ENCODE measurements at regions not wholly inside any gene's neighbourhood (a gene's known extent, or its start where the extent isn't known, plus 50 kb on each side); places are given as distances from the start of the nearest gene placed in this dataset.

- ChIA-PET POLR2A (no interaction called here), CTCF (ENCODE audit: low intra/inter-chr PET ratio, low total read pairs) (no interaction called here)
- intact Hi-C loops (cut with micrococcal nuclease; ENCODE audit: unreplicated experiment) (no loop called here), in situ Hi-C loops (cut with HindIII; ENCODE audit: extremely low pct_ligation_motif_present, low pct_unique_long_range_greater_than_20kb) (no loop called here)
- H3K9ac ChIP-seq (ENCODE audit: insufficient read depth, low read depth, low read length) = no peak overlapping the region
- no peak overlapping the region for H3K4me2 ChIP-seq (ENCODE audit: low read depth, low read length)
- H3K4me3 ChIP-seq (replicated peaks in 1 of 3; ENCODE audit: insufficient read depth in 1 of 3, low read depth in 2 of 3, low read length in 3 of 3) = no peak overlapping the region
- DNase-seq (ENCODE audit: low spot score) = no peak
- ATAC-seq = no peak
- H2AFZ ChIP-seq (ENCODE audit: low read length) = no peak overlapping the region
- H3K9me3 ChIP-seq (ENCODE audit: low read length) = peaks cover 93% of the 10 kb centered on the region
- H3K4me1 ChIP-seq (ENCODE audit: insufficient read depth, low read length) = no peaks in the 10 kb centered on the region
- FAIRE-seq = no peak
- 47% methylated on average over 4 of the region's 4 CpGs for WGBS (ENCODE audit: low lambda C conversion rate)
- H3K27me3 ChIP-seq (ENCODE audit: control insufficient read depth in 1 of 2, insufficient read depth in 2 of 2, low read length in 2 of 2) = no peaks in the 10 kb centered on the region
- H3K27ac ChIP-seq (ENCODE audit: extremely low read length, insufficient read depth, low read length) = no peak overlapping the region
- no peaks in the 10 kb centered on the region for H3K79me2 ChIP-seq (ENCODE audit: insufficient read depth, low read length)
- no peaks in the 10 kb centered on the region for H4K20me1 ChIP-seq (ENCODE audit: insufficient read depth, low read length)
- H3K36me3 ChIP-seq (replicated peaks in 1 of 2; ENCODE audit: control insufficient read depth in 1 of 2, insufficient read depth in 2 of 2, low read length in 2 of 2) = no peaks in the 10 kb centered on the region
- no TSS peak for BruUV-seq (replicated peaks)
- TF ChIP-seq SAP130 (CRISPR knock-in tag; IDR thresholded peaks at IDR 0.05; ENCODE audit: low read depth) (no peak), TAF15 (IDR thresholded peaks at IDR 0.05; ENCODE audit: low read depth, low read length, poor library complexity, severe bottlenecking) (no peak), NR2F2 (IDR thresholded peaks at IDR 0.05; ENCODE audit: borderline replicate concordance, low read depth) (no peak), ZNF570 (CRISPR knock-in tag; IDR thresholded peaks at IDR 0.05; ENCODE audit: borderline replicate concordance) (no peak), ERF (CRISPR knock-in tag; IDR thresholded peaks at IDR 0.05) (no peak), PHF5A (CRISPR knock-in tag; IDR thresholded peaks at IDR 0.05; ENCODE audit: low read depth, unreplicated experiment) (no peak), ETV6 (CRISPR knock-in tag; conservative IDR thresholded peaks at IDR 0.05) (no peak), ZKSCAN8 (CRISPR knock-in tag; IDR thresholded peaks at IDR 0.05; ENCODE audit: borderline replicate concordance) (no peak)
- TF ChIP-seq, protein P1, sequence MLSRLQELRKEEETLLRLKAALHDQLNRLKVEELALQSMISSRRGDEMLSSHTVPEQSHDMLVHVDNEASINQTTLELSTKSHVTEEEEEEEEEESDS (CRISPR knock-in tag; IDR thresholded peaks at IDR 0.05; ENCODE audit: borderline replicate concordance) = no peak
- TF ChIP-seq, protein P2, sequence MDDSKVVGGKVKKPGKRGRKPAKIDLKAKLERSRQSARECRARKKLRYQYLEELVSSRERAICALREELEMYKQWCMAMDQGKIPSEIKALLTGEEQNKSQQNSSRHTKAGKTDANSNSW (CRISPR knock-in tag; IDR thresholded peaks at IDR 0.05; ENCODE audit: borderline replicate concordance) = no peak
These were observed 207.9 kb upstream of the HS3ST1 start for GRCh38 chr4:11636551-11636950.

DNA sequence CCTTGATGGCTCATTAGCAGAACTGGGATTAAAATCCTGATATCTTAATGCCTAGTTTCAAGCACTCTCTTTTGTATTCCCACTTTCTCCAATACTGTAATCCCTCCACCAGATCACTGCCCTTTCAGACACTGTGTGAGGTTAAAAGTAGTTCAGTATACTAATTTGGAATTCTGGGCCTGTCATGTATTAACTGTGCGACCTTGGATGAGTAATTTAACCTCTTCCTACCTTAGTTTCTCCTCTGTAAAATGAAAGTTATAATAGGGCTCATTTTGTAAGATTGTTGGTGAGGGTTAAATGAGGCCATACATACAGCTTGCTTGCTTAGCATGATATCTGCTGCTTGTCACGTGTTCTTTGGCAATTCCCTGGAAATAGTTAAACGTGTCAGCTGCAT lies 207.3 kb upstream of the HS3ST1 start:
- no peak for FAIRE-seq
- Histone ChIP-seq H3K9me3 (ENCODE audit: low read length) (peaks cover 88% of the 10 kb centered on the region), H3K27ac (ENCODE audit: extremely low read length, insufficient read depth, low read length) (no peak overlapping the region), H3K4me2 (ENCODE audit: low read depth, low read length) (no peak overlapping the region), H3K4me1 (ENCODE audit: insufficient read depth, low read length) (no peaks in the 10 kb centered on the region), H3K4me3 (replicated peaks in 1 of 3; ENCODE audit: insufficient read depth in 1 of 3, low read depth in 2 of 3, low read length in 3 of 3) (no peak overlapping the region), H4K20me1 (ENCODE audit: insufficient read depth, low read length) (no peaks in the 10 kb centered on the region), H3K27me3 (ENCODE audit: control insufficient read depth in 1 of 2, insufficient read depth in 2 of 2, low read length in 2 of 2) (no peaks in the 10 kb centered on the region), H3K9ac (ENCODE audit: insufficient read depth, low read depth, low read length) (no peak overlapping the region), H3K79me2 (ENCODE audit: insufficient read depth, low read length) (no peaks in the 10 kb centered on the region), H3K36me3 (replicated peaks in 1 of 2; ENCODE audit: control insufficient read depth in 1 of 2, insufficient read depth in 2 of 2, low read length in 2 of 2) (no peaks in the 10 kb centered on the region), H2AFZ (ENCODE audit: low read length) (no peak overlapping the region)
- intact Hi-C loops (cut with micrococcal nuclease; ENCODE audit: unreplicated experiment) = no loop called here
- CTCF ChIA-PET (ENCODE audit: low intra/inter-chr PET ratio, low total read pairs) = no interaction called here
- BruUV-seq (replicated peaks) = no TSS peak
- WGBS (ENCODE audit: low lambda C conversion rate) = 3% methylated on average over 3 of the region's 3 CpGs
- ATAC-seq = no peak
- in situ Hi-C loops (cut with HindIII; ENCODE audit: extremely low pct_ligation_motif_present, low pct_unique_long_range_greater_than_20kb) = no loop called here
- TF ChIP-seq FIP1L1 (IDR thresholded peaks at IDR 0.05; ENCODE audit: borderline replicate concordance, insufficient read depth, low read depth, low read length) (no peak), SMAD1 (CRISPR knock-in tag; IDR thresholded peaks at IDR 0.05; ENCODE audit: borderline replicate concordance, low read depth) (no peak), BRD4 (CRISPR knock-in tag; IDR thresholded peaks at IDR 0.05) (no peak)
- TF ChIP-seq, protein P3, sequence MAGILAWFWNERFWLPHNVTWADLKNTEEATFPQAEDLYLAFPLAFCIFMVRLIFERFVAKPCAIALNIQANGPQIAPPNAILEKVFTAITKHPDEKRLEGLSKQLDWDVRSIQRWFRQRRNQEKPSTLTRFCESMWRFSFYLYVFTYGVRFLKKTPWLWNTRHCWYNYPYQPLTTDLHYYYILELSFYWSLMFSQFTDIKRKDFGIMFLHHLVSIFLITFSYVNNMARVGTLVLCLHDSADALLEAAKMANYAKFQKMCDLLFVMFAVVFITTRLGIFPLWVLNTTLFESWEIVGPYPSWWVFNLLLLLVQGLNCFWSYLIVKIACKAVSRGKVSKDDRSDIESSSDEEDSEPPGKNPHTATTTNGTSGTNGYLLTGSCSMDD (CRISPR knock-in tag; IDR thresholded peaks at IDR 0.05) = no peak
- POLR2A ChIA-PET = no interaction called here
- DNase-seq (ENCODE audit: low spot score) = no peak

All from HepG2 (cell line).